SK-N-SH (cell line): ENCODE measurements at regions not wholly inside any gene's neighbourhood (a gene's known extent, or its start where the extent isn't known, plus 50 kb on each side); places are given as distances from the start of the nearest gene placed in this dataset.

Experiments used
- CTCF ChIA-PET: fragments of 300-600, 350-600 bp; formaldehyde crosslinking; extraction: SDS; loops from one replicate; lab custom pipeline; 2021; lab: Yijun Ruan, JAX
- POLR2A ChIA-PET: fragments of 350-600 bp; sonication (Branson Sonifier 250); formaldehyde crosslinking; extraction: SDS; loops from one replicate; lab custom pipeline; 2020; ENCODE audit warnings: antibody characterized with exemption, inconsistent platforms; lab: Yijun Ruan, JAX
- DNase-seq: peaks from one replicate; pipeline ENCODE4 v3.0.0; 2012
- H2AFZ ChIP-seq: fragments of 200-600 bp; sonication (generic); 2 replicates; pipeline ENCODE4 v1.8.1; 2016; ENCODE audit warnings: antibody characterized with exemption, mild to moderate bottlenecking, low read depth
- H3F3A ChIP-seq: fragments of 200-600 bp; sonication (generic); replicated peaks from 2 replicates; pipeline ENCODE3; 2016; ENCODE audit warnings: antibody characterized with exemption, mild to moderate bottlenecking; ENCODE audit not compliant: insufficient read depth
- H3K27ac ChIP-seq, 2 experiments: fragments of 200-500 bp in 1 of 2; fragments of 200-600 bp in 1 of 2; sonication (Bioruptor generic) in 1 of 2; sonication (generic), shearing (Covaris generic) in 1 of 2; 2 replicates each; pipeline versions ENCODE4 v1.5.1 to v1.6.1; 2014 to 2016; ENCODE audit warnings: low read depth in 2 of 2, inconsistent platforms in 1 of 2, low read length in 1 of 2, mild to moderate bottlenecking in 1 of 2, mixed read lengths in 1 of 2
- H3K27me3 ChIP-seq: fragments of 200-600 bp; sonication (generic), shearing (Covaris generic); 2 replicates; pipeline ENCODE4 v1.6.1; 2016; ENCODE audit warnings: mixed run types; ENCODE audit not compliant: insufficient read depth
- H3K36me3 ChIP-seq, 2 experiments: fragments of 200-500 bp in 1 of 2; fragments of 200-600 bp in 1 of 2; sonication (Bioruptor generic) in 1 of 2; sonication (generic) in 1 of 2; replicated peaks in 1 of 2; 2 replicates each; pipeline versions ENCODE3 to v1.5.1; 2014 to 2016; ENCODE audit warnings: low read length in 1 of 2, mild to moderate bottlenecking in 1 of 2; ENCODE audit not compliant: insufficient read depth in 2 of 2, control insufficient read depth in 1 of 2
- H3K4me1 ChIP-seq, 2 experiments: fragments of 200-500 bp in 1 of 2; fragments of 200-600 bp in 1 of 2; sonication (Bioruptor generic) in 1 of 2; sonication (generic), shearing (Covaris generic) in 1 of 2; 2 replicates each; pipeline versions ENCODE4 v1.5.1 to v1.6.1; 2014 to 2016; ENCODE audit warnings: low read depth in 1 of 2, low read length in 1 of 2, mixed run types in 1 of 2; ENCODE audit not compliant: insufficient read depth in 2 of 2, control insufficient read depth in 1 of 2
- H3K4me2 ChIP-seq: fragments of 200-600 bp; sonication (generic), shearing (Covaris generic); 2 replicates; pipeline ENCODE4 v1.6.1; 2017; ENCODE audit warnings: mixed run types
- H3K4me3 ChIP-seq, 2 experiments: fragments of 200-500 bp in 1 of 2; fragments of 200-600 bp in 1 of 2; sonication (Bioruptor generic) in 1 of 2; sonication (generic), shearing (Covaris generic) in 1 of 2; 2 replicates each; pipeline versions ENCODE4 v1.5.1 to v1.8.1; 2014 to 2016; ENCODE audit warnings: low read depth in 2 of 2, inconsistent platforms in 1 of 2, low read length in 1 of 2, mild to moderate bottlenecking in 1 of 2, mixed read lengths in 1 of 2, moderate library complexity in 1 of 2
- H3K79me2 ChIP-seq: fragments of 200-600 bp; sonication (generic); 2 replicates; pipeline ENCODE4 v1.8.1; 2017; ENCODE audit warnings: mild to moderate bottlenecking; ENCODE audit not compliant: insufficient read depth
- H3K9ac ChIP-seq: fragments of 200-600 bp; sonication (generic); 2 replicates; pipeline ENCODE4 v1.6.1; 2017; ENCODE audit warnings: mixed run types
- H3K9me2 ChIP-seq: fragments of 200-600 bp; sonication (generic); 2 replicates; pipeline ENCODE4 v1.6.1; 2017; ENCODE audit warnings: mixed run types
- H3K9me3 ChIP-seq: fragments of 200-600 bp; sonication (generic); 2 replicates; pipeline ENCODE4 v1.6.1; 2017; ENCODE audit warnings: mixed run types, mild to moderate bottlenecking, moderate library complexity
- H4K20me1 ChIP-seq: fragments of 200-600 bp; sonication (generic); 2 replicates; pipeline ENCODE4 v1.6.1; 2017; ENCODE audit warnings: mild to moderate bottlenecking, mixed run types; ENCODE audit not compliant: insufficient read depth
- CTCF ChIP-seq: fragments of 200-600 bp; sonication (generic); IDR thresholded peaks from 2 replicates; pipeline ENCODE4 v1.6.1; 2017; ENCODE audit warnings: antibody characterized with exemption, mild to moderate bottlenecking, moderate library complexity
- ELF1 ChIP-seq: IDR thresholded peaks from 2 replicates; pipeline ENCODE4 v1.4.0; 2012
- EP300 ChIP-seq, 2 experiments: IDR thresholded peaks; 2 replicates each; pipeline versions ENCODE4 v1.4.0 to v1.6.1; 2012; ENCODE audit warnings: borderline replicate concordance in 1 of 2, low read depth in 1 of 2, low read length in 1 of 2
- FOSL2 ChIP-seq: IDR thresholded peaks from 2 replicates; pipeline ENCODE4 v1.4.0; 2012; ENCODE audit warnings: low read depth, mild to moderate bottlenecking, moderate library complexity, borderline replicate concordance
- FOXM1 ChIP-seq: IDR thresholded peaks from 2 replicates; pipeline ENCODE4 v1.4.0; 2012; ENCODE audit warnings: low read depth, mild to moderate bottlenecking
- IRF3 ChIP-seq: fragments of 150-350 bp; IDR thresholded peaks from 2 replicates; pipeline ENCODE4 v1.6.1; 2016; ENCODE audit warnings: mild to moderate bottlenecking, low read depth, low read length
- JUND ChIP-seq: IDR thresholded peaks from 2 replicates; pipeline ENCODE4 v1.4.0; 2012
- NFIC ChIP-seq: IDR thresholded peaks from 2 replicates; pipeline ENCODE4 v1.4.0; 2012; ENCODE audit warnings: borderline replicate concordance
- RCOR1 ChIP-seq: fragments of 150-350 bp; IDR thresholded peaks from 2 replicates; pipeline ENCODE4 v1.6.1; 2017; ENCODE audit warnings: antibody characterized with exemption, low read length
- RFX5 ChIP-seq: IDR thresholded peaks from 2 replicates; pipeline ENCODE4 v1.6.1; 2012; ENCODE audit warnings: mild to moderate bottlenecking, improper control_type of control experiment, low read length
- RXRA ChIP-seq: IDR thresholded peaks from 2 replicates; pipeline ENCODE4 v1.4.0; 2012; ENCODE audit warnings: low read depth, mild to moderate bottlenecking, borderline replicate concordance
- SMC3 ChIP-seq: IDR thresholded peaks from 2 replicates; pipeline ENCODE4 v1.6.1; 2012; ENCODE audit warnings: low read depth, low read length, improper control_type of control experiment
- TEAD4 ChIP-seq: IDR thresholded peaks from 2 replicates; pipeline ENCODE4 v1.4.0; 2012; ENCODE audit warnings: mild to moderate bottlenecking, borderline replicate concordance; ENCODE audit not compliant: insufficient read depth
- USF1 ChIP-seq: IDR thresholded peaks from 2 replicates; pipeline ENCODE4 v1.4.0; 2012; ENCODE audit warnings: low read depth, borderline replicate concordance
- YY1 ChIP-seq: IDR thresholded peaks from 2 replicates; pipeline ENCODE4 v1.4.0; 2012; ENCODE audit warnings: low read depth, mild to moderate bottlenecking
- WGBS: methylation state at CpG from one replicate; pipeline ENCODE4 v1.1.6; 2017; ENCODE audit warnings: low lambda C conversion rate; 5-methylcytosine and 5-hydroxymethylcytosine counted together
- TF ChIP-seq, protein P1 (sequence below): fragments of 150-350 bp; IDR thresholded peaks from 2 replicates; pipeline ENCODE4 v1.6.1; 2017; ENCODE audit warnings: antibody characterized with exemption, low read length, low read depth, borderline replicate concordance
- TF ChIP-seq, protein P2 (sequence below): IDR thresholded peaks from 2 replicates; pipeline ENCODE4 v1.6.1; 2012; ENCODE audit warnings: mild to moderate bottlenecking, low read depth, low read length, moderate library complexity
- TF ChIP-seq, protein P3 (sequence below): IDR thresholded peaks from 2 replicates; pipeline ENCODE4 v1.4.0; 2012; ENCODE audit warnings: low read depth, borderline replicate concordance
- TF ChIP-seq, protein P4 (sequence below): IDR thresholded peaks from 2 replicates; pipeline ENCODE4 v1.4.0; 2012; ENCODE audit warnings: low read depth

- ChIA-PET CTCF (interaction anchor here (1.3 kb wide), 1 partner anchor 10 kb away, joined by 3 read pairs; no protein-coding TSS in a partner anchor), POLR2A (interaction anchor here (0.6 kb wide), 1 partner anchor 12 kb away, joined by 6 read pairs; no protein-coding TSS in a partner anchor)
- Histone ChIP-seq H3K4me1 (no peaks in the 10 kb centered on the region), H3K27ac (no peak overlapping the region), H3K9me3 (no peaks in the 10 kb centered on the region), H3K4me3 (no peak overlapping the region), H3K9ac (no peak overlapping the region), H3K36me3 (no peaks in the 10 kb centered on the region), H3K4me2 (no peak overlapping the region), H3K79me2 (no peaks in the 10 kb centered on the region), H3F3A (no peaks in the 10 kb centered on the region), H3K27me3 (no peaks in the 10 kb centered on the region), H3K9me2 (no peaks in the 10 kb centered on the region), H4K20me1 (no peaks in the 10 kb centered on the region), H2AFZ (no peak overlapping the region)
- no peak for DNase-seq
- TF ChIP-seq RCOR1 (no peak), EP300 (IDR thresholded peaks at IDR 0.05; ENCODE audit: borderline replicate concordance in 1 of 2, low read depth in 1 of 2, low read length in 1 of 2) (no peak), YY1 (no peak), FOSL2 (no peak), TEAD4 (no peak), USF1 (no peak), NFIC (no peak), RXRA (no peak), FOXM1 (no peak), SMC3 (no peak), RFX5 (no peak), JUND (no peak), CTCF (no peak), ELF1 (no peak), IRF3 (no peak)
- TF ChIP-seq, protein P1, sequence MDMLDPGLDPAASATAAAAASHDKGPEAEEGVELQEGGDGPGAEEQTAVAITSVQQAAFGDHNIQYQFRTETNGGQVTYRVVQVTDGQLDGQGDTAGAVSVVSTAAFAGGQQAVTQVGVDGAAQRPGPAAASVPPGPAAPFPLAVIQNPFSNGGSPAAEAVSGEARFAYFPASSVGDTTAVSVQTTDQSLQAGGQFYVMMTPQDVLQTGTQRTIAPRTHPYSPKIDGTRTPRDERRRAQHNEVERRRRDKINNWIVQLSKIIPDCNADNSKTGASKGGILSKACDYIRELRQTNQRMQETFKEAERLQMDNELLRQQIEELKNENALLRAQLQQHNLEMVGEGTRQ: no peak
- TF ChIP-seq, protein P2, sequence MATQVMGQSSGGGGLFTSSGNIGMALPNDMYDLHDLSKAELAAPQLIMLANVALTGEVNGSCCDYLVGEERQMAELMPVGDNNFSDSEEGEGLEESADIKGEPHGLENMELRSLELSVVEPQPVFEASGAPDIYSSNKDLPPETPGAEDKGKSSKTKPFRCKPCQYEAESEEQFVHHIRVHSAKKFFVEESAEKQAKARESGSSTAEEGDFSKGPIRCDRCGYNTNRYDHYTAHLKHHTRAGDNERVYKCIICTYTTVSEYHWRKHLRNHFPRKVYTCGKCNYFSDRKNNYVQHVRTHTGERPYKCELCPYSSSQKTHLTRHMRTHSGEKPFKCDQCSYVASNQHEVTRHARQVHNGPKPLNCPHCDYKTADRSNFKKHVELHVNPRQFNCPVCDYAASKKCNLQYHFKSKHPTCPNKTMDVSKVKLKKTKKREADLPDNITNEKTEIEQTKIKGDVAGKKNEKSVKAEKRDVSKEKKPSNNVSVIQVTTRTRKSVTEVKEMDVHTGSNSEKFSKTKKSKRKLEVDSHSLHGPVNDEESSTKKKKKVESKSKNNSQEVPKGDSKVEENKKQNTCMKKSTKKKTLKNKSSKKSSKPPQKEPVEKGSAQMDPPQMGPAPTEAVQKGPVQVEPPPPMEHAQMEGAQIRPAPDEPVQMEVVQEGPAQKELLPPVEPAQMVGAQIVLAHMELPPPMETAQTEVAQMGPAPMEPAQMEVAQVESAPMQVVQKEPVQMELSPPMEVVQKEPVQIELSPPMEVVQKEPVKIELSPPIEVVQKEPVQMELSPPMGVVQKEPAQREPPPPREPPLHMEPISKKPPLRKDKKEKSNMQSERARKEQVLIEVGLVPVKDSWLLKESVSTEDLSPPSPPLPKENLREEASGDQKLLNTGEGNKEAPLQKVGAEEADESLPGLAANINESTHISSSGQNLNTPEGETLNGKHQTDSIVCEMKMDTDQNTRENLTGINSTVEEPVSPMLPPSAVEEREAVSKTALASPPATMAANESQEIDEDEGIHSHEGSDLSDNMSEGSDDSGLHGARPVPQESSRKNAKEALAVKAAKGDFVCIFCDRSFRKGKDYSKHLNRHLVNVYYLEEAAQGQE: no peak
- TF ChIP-seq, protein P3, sequence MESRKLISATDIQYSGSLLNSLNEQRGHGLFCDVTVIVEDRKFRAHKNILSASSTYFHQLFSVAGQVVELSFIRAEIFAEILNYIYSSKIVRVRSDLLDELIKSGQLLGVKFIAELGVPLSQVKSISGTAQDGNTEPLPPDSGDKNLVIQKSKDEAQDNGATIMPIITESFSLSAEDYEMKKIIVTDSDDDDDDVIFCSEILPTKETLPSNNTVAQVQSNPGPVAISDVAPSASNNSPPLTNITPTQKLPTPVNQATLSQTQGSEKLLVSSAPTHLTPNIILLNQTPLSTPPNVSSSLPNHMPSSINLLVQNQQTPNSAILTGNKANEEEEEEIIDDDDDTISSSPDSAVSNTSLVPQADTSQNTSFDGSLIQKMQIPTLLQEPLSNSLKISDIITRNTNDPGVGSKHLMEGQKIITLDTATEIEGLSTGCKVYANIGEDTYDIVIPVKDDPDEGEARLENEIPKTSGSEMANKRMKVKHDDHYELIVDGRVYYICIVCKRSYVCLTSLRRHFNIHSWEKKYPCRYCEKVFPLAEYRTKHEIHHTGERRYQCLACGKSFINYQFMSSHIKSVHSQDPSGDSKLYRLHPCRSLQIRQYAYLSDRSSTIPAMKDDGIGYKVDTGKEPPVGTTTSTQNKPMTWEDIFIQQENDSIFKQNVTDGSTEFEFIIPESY: no peak
- TF ChIP-seq, protein P4, sequence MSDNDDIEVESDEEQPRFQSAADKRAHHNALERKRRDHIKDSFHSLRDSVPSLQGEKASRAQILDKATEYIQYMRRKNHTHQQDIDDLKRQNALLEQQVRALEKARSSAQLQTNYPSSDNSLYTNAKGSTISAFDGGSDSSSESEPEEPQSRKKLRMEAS: no peak
- WGBS: 60% methylated on average over 1 of the region's 1 CpG
Measured at GRCh38 chr6:27854421-27854820, 57.8 kb downstream of the OR2B2 start.
